ENCODE measurements at regions not wholly inside any gene's neighbourhood (a gene's known extent, or its start where the extent isn't known, plus 50 kb on each side); places are given as distances from the start of the nearest gene placed in this dataset.
A peak's percentile ranks its signal among the peaks of the same experiment; 100 is the strongest.
"Not testable (repeated sequence)": the region's sequence is repeated elsewhere in the genome, so short reads cannot be mapped to it uniquely, and the experiment has no call there.

GRCh38 chr1:234851450-234852438 is 241.8 kb upstream of the IRF2BP2 start:
- DNase-seq (ENCODE audit: extremely low read depth in 1 of 2, low read depth in 1 of 2), result no peak

- no peak for DNase-seq (ENCODE audit: extremely low read depth in 1 of 2, low read depth in 1 of 2)
Measured at GRCh38 chr1:234849832-234850231, 239.9 kb upstream of the IRF2BP2 start.

GRCh38 chr1:234848972-234849649 is 239.1 kb upstream of the IRF2BP2 start:
- DNase-seq (ENCODE audit: extremely low read depth in 1 of 2, low read depth in 1 of 2), result no peak

- DNase-seq (ENCODE audit: extremely low read depth in 1 of 2, low read depth in 1 of 2), result not testable (repeated sequence)
Measured at GRCh38 chr1:234846813-234847212, 236.8 kb upstream of the IRF2BP2 start.

DNA sequence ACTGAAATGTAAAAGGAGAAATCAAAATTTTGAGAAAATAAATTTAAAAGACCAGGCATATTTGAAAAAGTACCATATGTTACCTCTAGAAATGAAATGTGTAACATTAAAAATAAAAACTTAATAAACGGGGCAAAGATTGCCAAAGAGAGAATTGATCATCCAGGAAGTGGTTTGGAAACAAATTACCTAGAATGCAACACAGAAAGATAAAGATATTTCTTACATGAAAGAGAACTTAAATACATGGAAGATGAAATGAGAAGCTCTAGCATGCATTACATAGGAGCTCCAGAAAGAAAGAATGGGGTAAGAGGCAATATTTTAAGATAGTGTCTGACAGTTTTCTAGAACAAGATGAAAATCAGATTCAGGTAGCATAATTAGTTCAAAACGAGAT is 235.9 kb upstream of the IRF2BP2 start:
- no peak for DNase-seq (ENCODE audit: extremely low read depth in 1 of 2, low read depth in 1 of 2)

GRCh38 chr1:234845097-234845660 is 235.2 kb upstream of the IRF2BP2 start:
- peak in 1 of 2 donors; percentile 51 for DNase-seq (ENCODE audit: extremely low read depth in 1 of 2, low read depth in 1 of 2)

- no peak for DNase-seq (ENCODE audit: extremely low read depth in 1 of 2, low read depth in 1 of 2)
Measured at GRCh38 chr1:234844479-234845031, 234.6 kb upstream of the IRF2BP2 start.

DNA sequence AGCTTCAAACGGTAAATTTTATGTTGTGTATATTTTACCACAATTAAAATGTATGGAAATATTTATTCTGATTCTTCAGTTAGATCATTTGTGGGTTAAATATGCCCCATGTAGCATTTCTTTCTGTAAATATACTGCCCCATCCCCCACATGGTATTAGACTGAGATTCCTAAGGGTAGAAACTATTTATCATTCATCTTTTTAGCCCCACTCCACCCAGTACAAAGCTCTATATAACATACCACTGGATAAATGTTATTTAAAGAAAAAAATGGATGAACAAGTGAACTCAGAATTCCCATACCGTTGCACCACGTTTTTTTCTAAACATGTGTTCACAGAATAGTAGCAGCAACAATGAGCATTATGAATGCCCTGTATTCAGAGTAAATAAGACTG is 234.0 kb upstream of the IRF2BP2 start:
- DNase-seq (ENCODE audit: extremely low read depth in 1 of 2, low read depth in 1 of 2), result no peak

GRCh38 chr1:234842726-234843641 is 233.0 kb upstream of the IRF2BP2 start:
- peak; percentile 60 to 88 for DNase-seq (ENCODE audit: extremely low read depth in 1 of 2, low read depth in 1 of 2)

- DNase-seq (ENCODE audit: extremely low read depth in 1 of 2, low read depth in 1 of 2), result no peak
Measured at GRCh38 chr1:234841710-234842231, 231.8 kb upstream of the IRF2BP2 start.

DNA sequence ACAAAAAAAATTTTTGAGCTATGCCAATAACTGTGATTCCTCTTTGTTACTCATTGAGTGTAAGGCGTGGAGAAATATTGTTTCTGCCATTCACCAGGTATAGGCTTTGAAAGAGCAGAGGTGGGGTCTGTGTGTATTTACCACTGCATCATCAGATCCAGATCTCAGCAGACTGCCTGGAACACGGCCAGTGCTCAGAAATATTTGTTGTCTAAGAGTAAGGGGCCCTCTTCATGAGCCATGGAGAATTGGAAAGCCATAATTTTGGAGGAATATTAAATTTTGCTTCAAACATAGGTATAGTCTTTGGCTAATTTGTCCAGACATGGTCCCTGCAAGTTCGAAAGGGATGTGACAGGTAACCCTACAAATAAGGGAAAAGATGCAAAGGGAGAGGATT is 231.3 kb upstream of the IRF2BP2 start:
- DNase-seq (ENCODE audit: extremely low read depth in 1 of 2, low read depth in 1 of 2), result no peak

DNA sequence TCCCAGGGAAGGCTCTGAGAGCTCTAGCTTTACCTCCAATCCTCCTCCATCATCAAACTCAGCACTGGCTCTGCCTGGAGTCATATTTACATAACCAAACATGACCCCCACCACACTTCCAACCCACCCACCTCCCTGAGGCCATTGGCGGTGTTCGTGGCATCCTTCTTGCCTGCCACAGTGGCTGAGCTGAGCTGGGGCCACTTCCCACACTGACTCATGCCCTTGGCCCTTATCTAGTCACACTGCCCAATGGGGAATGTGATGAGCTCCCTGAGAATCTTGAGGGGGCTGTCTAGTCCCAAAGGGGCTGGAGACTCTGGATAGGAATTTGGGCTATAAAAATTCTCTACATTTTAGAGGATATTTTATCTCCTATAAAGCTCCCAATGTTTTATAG is 230.9 kb upstream of the IRF2BP2 start:
- peak in 1 of 2 donors; percentile 34 for DNase-seq (ENCODE audit: extremely low read depth in 1 of 2, low read depth in 1 of 2)

- DNase-seq (ENCODE audit: extremely low read depth in 1 of 2, low read depth in 1 of 2), result no peak
Measured at GRCh38 chr1:234840253-234840652, 230.3 kb upstream of the IRF2BP2 start.

DNA sequence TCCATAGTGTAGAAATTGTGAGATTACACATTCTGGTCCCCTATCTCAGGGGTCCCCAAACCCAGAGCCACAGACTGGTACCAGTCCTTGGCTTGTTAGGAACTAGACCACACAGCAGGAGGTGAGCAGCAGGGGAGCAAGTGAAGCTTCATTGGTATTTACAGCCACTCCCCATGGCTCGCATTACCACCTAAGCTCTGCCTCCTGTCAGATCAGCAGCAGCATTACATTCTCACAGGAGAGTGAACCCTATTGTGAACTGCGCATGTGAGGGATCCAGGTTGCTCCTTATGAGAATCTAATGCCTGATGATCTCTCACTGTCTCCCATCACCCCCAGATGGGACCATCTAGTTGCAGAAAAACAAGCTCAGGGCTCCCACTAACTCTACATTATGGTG is 229.7 kb upstream of the IRF2BP2 start:
- no peak for DNase-seq (ENCODE audit: extremely low read depth in 1 of 2, low read depth in 1 of 2)

DNA sequence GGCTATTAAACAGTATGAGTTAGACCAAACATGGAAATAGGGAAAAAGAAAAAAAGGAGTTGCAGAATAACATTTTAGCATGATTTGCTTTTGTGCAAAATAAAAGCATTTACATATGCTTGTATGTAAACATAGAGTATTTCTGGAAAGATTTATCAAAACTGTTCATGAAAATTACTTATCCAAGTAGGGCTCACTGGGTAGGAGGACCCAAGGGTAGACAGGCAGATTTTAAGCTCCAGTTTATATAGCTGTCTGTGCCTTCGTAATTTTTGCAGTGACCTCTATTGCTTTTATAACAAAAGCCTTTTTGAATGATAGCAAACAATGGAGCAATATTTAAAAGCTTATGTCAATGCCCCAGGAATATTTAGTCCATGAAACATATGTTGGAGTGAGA is 228.8 kb upstream of the IRF2BP2 start:
- no peak for DNase-seq (ENCODE audit: extremely low read depth in 1 of 2, low read depth in 1 of 2)

GRCh38 chr1:234838182-234838581 is 228.2 kb upstream of the IRF2BP2 start:
- DNase-seq (ENCODE audit: extremely low read depth in 1 of 2, low read depth in 1 of 2), result no peak

DNA sequence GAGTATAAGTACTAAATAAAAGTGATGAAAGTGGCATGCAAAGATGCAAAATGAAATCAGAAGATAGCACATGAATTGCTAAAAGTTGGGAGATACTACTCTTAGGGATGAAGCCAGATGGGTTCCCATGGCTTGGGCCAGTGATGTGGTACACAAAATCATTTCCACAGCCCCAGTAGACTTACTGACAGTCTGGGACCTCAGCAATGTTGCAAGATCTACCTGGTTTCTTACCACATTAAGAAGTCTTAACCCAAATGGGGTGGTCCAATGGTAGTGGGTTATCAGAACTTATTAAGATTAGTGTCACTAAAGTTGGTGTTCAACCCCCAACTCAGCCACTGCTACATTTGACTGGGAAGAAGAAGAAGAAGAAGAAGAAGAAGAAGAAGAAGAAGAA is 227.7 kb upstream of the IRF2BP2 start:
- no peak for DNase-seq (ENCODE audit: extremely low read depth in 1 of 2, low read depth in 1 of 2)

DNA sequence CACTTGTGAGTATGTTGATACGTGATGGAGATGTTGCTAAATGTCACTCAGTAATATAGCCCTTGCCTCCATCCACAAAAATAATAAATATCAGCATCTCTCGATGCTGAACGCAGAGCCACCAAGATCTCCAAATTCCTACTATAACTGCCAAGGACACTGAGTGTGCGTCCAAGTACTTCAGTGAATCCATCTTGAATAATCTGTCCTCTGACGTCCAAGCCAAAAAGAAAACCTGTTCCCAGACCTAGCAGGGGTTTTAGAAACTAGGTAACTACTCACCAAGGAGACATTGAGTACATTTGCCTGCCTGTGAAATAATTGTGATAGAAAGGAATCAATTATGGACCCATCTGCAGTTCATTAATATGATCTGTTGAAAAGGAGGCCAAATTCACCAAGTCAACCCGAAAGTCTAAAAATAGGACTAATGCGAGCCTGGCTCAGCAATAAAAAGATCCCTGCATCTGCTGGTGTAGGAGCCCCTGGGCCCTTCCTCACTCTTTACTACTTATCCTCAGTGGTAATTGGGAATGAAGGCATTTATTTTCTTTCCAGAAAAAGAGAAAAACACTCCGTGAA is 226.9 kb upstream of the IRF2BP2 start:
- no peak for DNase-seq (ENCODE audit: extremely low read depth in 1 of 2, low read depth in 1 of 2)

GRCh38 chr1:234836045-234836681 is 226.2 kb upstream of the IRF2BP2 start:
- no peak for DNase-seq (ENCODE audit: extremely low read depth in 1 of 2, low read depth in 1 of 2)

Measured in stimulated activated CD8-positive, alpha-beta memory T cell treated with anti-CD3 and anti-CD28 coated beads, Interleukin-7, amount 100 ng/mL, for 48 hours (primary cell).